Mucosa of stomach (tissue), 1 donor: ENCODE measurements at regions not wholly inside any gene's neighbourhood (a gene's known extent, or its start where the extent isn't known, plus 50 kb on each side); places are given as distances from the start of the nearest gene placed in this dataset.

Experiments
- H3K27me3 ChIP-seq: one replicate; pipeline ENCODE4 v1.7.0; 2013; ENCODE audit warnings: mild to moderate bottlenecking, low read length; ENCODE audit not compliant: control insufficient read depth, insufficient read depth
- H3K36me3 ChIP-seq: one replicate; pipeline ENCODE4 v1.7.0; 2013; ENCODE audit warnings: low read length; ENCODE audit not compliant: control insufficient read depth, insufficient read depth
- H3K4me1 ChIP-seq: one replicate; pipeline ENCODE4 v1.7.0; 2013; ENCODE audit warnings: mild to moderate bottlenecking, low read length; ENCODE audit not compliant: control insufficient read depth, insufficient read depth
- H3K4me3 ChIP-seq: one replicate; pipeline ENCODE4 v1.7.0; 2013; ENCODE audit warnings: low read length
- H3K9ac ChIP-seq: one replicate; pipeline ENCODE4 v1.7.0; 2013; ENCODE audit warnings: mild to moderate bottlenecking, low read length, moderate library complexity
- H3K9me3 ChIP-seq: one replicate; pipeline ENCODE4 v1.7.0; 2013; ENCODE audit warnings: mild to moderate bottlenecking, low read length, moderate library complexity; ENCODE audit not compliant: control insufficient read depth
- donor health status: Pancreatic carcinoma.

DNA sequence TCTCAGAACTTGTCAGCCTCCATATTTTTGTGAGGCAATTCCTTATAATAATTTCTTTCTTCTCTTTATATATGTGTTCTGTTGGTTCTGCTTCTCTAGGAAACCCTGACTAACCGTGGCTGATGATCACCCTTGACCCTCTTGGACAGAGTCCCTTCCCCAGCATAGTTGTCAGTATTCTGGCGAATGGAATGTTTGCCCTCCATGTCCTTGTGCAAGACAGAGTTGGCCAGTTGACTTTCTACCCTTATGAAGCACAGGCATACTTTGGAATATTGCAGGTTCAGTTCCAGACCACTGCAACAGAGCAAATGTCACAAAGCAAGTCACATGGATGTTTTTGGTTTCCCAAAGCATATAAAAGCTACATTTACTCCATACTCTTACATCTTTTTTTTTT is 297.7 kb upstream of the SHH start:
- Histone ChIP-seq H3K9me3 (no peaks in the 10 kb centered on the region), H3K4me3 (no peak overlapping the region), H3K36me3 (no peaks in the 10 kb centered on the region), H3K27me3 (no peaks in the 10 kb centered on the region), H3K4me1 (no peaks in the 10 kb centered on the region), H3K9ac (no peak overlapping the region)

DNA sequence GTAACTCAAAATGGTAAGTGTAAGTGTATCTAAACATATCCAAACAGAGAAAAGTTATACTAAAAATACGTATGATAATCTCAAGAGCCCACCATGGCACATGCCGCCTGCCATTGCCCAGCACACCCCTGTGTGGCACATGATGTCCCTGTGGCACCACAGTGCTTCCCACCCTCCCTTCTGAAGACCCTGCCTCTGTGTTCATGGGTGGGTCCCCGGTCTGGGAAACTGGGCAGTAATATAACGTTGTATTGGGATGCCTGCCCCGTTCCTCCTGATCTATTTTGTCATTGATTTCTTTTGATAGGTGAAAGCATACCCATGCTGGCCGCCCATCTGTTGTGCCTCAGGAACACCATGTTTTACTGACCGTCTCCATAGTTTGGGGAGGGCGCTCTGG is 296.8 kb upstream of the SHH start:
- Histone ChIP-seq H3K4me3 (no peak overlapping the region), H3K9ac (no peak overlapping the region), H3K9me3 (no peaks in the 10 kb centered on the region), H3K4me1 (no peaks in the 10 kb centered on the region), H3K36me3 (no peaks in the 10 kb centered on the region), H3K27me3 (no peaks in the 10 kb centered on the region)

DNA sequence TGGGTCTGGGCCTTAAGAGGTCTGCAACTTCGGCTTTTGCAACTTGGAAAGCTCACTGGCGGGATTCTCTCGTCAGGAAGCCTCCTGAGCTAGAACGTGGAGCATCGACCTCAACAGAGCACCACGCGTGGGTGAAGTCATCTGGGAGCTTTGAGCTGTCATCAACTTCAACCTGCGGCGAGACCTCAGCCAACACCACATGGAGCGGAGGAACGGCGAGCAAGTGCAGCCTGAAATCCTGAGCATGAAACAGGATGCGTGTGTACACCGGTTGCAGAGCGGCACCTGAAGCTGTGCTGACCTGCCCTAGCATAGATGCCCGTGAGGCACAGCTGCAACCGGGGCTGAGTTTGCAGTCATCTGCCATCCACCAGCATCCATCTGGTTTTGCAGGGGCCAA is 295.7 kb upstream of the SHH start:
- no peaks in the 10 kb centered on the region for H3K27me3 ChIP-seq
- no peak overlapping the region for H3K4me3 ChIP-seq
- H3K9ac ChIP-seq = no peak overlapping the region
- no peaks in the 10 kb centered on the region for H3K4me1 ChIP-seq
- H3K9me3 ChIP-seq = no peaks in the 10 kb centered on the region
- H3K36me3 ChIP-seq = no peaks in the 10 kb centered on the region

DNA sequence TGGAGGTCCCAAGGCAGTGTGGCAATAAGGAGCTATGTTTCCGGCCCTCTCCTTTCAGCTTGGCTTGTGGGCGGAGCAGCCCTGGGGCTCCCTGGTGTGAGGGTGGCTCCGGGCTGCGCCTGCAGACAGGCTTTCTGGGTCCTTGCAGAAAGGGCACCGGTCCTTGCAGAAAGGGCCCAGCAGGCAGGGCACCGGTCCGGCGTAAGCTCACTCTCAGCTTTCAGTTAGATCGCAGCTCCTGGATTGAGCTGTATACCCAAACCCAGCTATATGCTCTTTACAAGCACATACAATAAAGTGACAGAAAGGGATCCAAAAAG is 293.8 kb upstream of the SHH start:
- Histone ChIP-seq H3K4me1 (no peaks in the 10 kb centered on the region), H3K9me3 (no peaks in the 10 kb centered on the region), H3K4me3 (no peak overlapping the region), H3K27me3 (no peaks in the 10 kb centered on the region), H3K36me3 (no peaks in the 10 kb centered on the region), H3K9ac (no peak overlapping the region)

DNA sequence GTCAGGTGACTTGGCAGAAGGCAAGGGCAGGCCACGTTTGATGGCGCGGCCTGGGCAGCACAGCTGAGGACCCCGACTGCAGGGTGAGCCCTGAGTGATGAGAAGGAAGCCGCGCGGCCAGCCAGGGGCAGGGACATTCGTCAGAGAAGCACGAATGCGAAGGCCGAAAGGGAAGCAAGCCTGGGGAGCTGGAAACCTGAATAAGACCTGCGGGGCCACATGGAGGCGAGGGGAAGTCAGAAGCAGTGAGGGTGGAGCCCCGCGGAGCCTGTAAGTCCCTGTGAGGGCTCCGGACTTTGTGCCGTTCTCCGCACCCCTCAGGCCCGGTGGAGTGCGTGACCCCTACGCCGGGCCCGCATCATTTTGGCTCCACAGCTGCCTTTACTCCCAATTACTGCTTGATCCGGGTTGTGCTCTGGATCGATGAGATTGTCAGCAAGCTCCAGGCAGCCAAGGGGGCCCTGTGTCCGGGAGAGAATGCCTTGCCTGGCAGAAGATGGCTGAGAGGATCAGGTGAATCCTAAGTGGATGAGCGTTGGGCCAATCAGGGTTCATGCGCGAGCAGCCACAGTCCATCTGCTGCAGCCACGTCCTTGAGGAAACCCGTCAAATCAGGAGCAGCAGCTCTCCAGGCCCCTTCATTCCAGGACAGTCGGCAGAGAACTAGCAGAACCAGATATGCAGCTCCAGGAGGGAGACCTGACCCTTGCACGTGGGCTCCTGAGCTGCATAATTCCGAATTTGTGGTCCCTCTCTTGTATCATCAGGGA is 293.3 kb upstream of the SHH start:
- Histone ChIP-seq H3K4me1 (no peaks in the 10 kb centered on the region), H3K27me3 (no peaks in the 10 kb centered on the region), H3K4me3 (no peak overlapping the region), H3K9ac (no peak overlapping the region), H3K9me3 (no peaks in the 10 kb centered on the region), H3K36me3 (no peaks in the 10 kb centered on the region)

DNA sequence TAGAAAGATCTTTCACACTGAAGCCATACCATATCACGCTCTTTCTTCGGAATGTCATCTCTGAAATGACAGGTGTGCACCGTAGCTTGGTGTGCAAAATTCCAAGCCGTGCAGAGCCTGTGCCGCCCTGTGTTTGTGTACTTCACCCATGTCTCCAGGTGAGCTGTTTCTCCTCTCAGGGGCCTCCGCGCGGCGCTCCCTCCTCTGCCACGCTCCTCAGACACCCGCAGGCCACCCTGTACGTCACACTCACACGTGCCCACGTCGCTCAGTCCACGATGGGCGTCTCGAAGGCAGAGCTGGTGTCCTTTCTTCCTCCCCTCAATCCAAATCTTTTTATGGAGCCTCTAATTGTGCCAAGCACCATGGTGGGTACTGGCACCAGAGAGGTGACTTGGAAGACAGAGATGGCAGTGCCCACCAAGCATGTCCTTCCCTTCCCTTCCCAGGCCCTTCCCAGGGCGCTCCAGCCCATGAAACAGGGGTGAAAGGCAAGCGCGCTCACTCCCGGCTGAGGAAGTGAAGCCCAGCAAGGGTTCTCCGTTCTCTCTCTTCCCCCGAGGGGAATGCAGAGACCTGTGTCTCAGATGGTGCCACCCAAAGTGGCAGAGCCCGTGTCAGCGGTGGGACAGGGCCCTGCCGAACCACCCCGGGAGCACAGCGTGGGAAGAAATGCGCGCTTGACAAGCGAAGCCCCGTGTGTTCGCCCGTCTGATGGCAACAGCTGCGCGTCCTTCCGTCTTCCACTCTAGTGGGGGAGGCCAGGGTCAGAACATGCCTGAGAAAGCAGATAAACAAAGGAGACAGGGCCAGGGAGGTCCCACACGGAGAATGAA is 292.5 kb upstream of the SHH start:
- no peaks in the 10 kb centered on the region for H3K27me3 ChIP-seq

DNA sequence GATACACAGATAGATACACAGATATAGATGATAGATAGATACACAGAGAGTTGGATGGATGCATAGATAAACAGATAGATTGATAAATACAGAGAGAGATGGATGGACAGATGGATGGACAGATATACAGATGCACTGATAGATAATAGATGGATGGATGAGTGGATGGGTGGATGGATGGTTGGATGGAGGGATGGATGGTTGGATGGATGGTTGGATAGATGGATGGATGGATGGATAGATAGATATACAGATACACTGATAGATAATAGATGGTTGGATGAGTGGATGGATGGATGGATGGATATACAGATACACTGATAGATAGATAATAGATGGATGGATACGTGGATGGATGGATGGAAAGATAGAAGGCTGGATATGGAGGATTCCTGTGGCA is 290.0 kb upstream of the SHH start:
- H3K9ac ChIP-seq = no peak overlapping the region
- no peak overlapping the region for H3K4me3 ChIP-seq
- H3K9me3 ChIP-seq = no peaks in the 10 kb centered on the region
- no peaks in the 10 kb centered on the region for H3K36me3 ChIP-seq
- no peaks in the 10 kb centered on the region for H3K27me3 ChIP-seq
- no peaks in the 10 kb centered on the region for H3K4me1 ChIP-seq

More for the DNA sequence above, 292.5 kb upstream of the SHH start:
- Histone ChIP-seq H3K36me3 (no peaks in the 10 kb centered on the region), H3K9me3 (no peaks in the 10 kb centered on the region), H3K9ac (no peak overlapping the region), H3K4me3 (no peak overlapping the region), H3K4me1 (no peaks in the 10 kb centered on the region)

DNA sequence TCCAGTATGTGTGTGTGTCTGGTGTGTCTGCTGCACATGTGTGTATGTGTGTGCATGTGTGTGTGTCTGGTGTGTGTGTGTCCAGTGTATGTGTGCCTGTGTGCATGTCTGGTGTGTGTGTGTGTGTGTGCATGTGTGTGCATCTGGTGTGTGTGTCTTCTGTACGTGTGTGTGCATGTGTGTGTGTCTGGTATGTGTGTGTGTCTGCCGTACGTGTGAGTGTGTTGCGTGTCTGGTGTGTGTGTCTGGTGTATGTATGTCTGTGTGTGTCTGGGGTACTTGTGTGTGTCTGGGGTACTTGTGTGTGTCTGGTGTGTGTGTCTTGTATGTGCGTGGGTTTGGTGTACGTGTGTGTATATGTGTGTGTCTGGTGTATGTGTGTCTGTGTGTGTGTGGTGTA is 289.1 kb upstream of the SHH start:
- no peak overlapping the region for H3K4me3 ChIP-seq
- H3K27me3 ChIP-seq = no peaks in the 10 kb centered on the region
- H3K9me3 ChIP-seq = no peaks in the 10 kb centered on the region
- no peaks in the 10 kb centered on the region for H3K36me3 ChIP-seq
- no peaks in the 10 kb centered on the region for H3K4me1 ChIP-seq
- H3K9ac ChIP-seq = no peak overlapping the region

DNA sequence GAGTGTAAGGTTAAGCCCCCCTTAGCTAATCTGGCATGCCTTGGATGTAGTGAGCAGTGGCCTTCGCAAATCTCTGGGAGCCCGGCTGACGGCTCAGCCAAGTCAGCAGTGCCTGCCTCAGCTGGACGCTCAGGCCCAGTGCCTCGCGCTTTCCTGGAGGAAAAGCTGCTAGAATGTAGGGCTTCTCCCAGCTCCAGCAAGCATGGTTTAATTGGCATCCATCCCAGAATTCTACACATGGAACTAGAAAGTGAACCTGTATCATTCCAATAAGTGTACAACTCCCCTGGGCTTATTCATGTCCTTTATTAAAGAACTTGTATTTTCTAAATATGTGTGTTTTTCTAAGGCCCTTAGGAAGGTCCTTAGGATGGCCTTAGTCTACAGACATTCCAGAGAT is 287.8 kb upstream of the SHH start:
- Histone ChIP-seq H3K9me3 (no peaks in the 10 kb centered on the region), H3K4me3 (no peak overlapping the region), H3K36me3 (no peaks in the 10 kb centered on the region), H3K4me1 (no peaks in the 10 kb centered on the region), H3K9ac (no peak overlapping the region), H3K27me3 (no peaks in the 10 kb centered on the region)

DNA sequence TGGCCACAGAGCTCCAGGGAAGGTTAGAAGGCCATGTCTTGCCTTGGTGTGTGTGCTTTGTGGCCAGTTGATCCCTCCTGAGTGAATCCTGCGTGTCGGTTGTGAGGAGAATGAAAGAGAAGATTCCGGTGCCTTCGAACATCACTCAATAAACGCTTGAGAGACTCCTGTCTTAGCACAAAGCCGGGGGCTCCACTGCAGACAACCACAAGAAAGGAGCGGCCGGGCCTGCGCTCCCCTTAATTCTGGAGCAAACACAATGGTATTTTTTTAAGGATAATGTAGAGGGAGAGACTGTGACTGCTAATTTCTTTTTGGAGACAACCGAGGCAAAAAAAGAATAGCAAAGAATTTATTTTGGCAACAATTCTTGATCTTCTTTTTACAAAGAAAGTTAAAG is 286.8 kb upstream of the SHH start:
- Histone ChIP-seq H3K27me3 (no peaks in the 10 kb centered on the region), H3K9me3 (no peaks in the 10 kb centered on the region), H3K4me3 (no peak overlapping the region), H3K36me3 (no peaks in the 10 kb centered on the region), H3K4me1 (no peaks in the 10 kb centered on the region), H3K9ac (no peak overlapping the region)

DNA sequence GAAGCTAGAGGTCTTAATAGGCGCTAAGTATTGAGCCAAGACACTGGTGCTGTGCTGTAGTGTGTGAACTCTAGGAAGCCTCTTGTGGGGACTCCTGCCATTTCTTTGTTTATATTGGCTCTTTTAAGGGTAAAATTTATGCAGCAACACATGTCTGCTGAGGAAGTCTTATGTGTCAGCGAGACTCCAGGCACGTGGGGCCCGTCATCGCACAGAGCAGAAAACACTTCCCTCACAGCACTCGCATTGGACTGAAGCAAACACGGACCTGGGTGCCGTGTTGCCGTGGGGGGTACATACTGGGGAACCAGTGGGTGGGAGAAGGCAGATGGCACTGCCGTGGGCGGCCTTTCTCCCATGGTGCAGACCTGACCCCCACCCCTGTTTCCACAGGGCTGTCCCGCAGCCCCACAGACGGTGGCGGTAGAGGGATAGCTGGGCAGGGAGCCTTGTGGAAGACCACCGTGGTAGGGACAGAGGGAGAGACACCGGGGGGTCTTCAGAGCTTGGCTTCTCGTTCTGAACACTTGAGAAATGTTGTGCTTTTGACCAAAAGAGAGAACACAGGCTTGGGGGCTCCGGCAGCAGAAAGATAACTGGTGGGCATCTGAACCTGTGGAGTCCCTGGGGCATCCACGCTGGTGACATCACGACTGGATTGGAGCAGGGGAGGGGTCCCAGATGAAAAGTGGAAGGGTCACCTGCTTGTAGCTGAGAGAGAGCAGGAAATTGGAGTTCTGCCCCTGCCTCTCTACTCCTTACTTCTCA is 284.7 kb upstream of the SHH start:
- Histone ChIP-seq H3K36me3 (no peaks in the 10 kb centered on the region), H3K4me3 (no peak overlapping the region), H3K4me1 (no peaks in the 10 kb centered on the region), H3K9me3 (no peaks in the 10 kb centered on the region), H3K27me3 (no peaks in the 10 kb centered on the region), H3K9ac (no peak overlapping the region)

DNA sequence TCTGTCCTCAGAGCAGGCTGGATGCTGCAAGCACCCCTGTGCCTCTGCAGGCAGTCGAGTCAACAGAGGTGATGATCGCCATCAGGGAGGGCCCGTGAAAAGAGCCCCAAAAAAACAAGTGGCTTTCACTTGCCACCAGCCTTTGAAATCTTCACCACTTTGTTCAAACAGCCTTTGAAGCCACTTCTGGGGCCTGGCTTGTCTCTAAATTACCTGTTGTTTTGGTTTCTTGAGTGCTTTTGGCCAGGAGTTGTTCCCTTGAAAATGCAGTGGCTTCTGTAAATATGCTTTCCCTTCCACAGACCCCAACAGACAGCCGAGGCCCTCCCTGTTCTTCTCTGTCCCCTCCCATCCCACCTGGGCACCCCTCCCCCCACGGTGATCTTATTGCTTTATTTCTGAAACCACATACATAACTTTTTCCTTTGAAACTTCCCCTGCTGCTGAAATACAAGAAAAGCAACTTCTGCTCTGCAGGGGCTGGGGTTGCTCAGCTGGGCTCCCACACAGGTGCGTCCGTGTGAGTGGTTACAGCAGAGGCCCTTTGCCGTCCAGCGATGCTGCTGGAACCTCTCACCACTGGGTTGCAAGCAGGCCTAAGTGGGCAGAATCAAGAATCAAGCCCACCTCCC is 283.8 kb upstream of the SHH start:
- no peak overlapping the region for H3K4me3 ChIP-seq
- no peaks in the 10 kb centered on the region for H3K27me3 ChIP-seq

More for the DNA sequence above, 283.8 kb upstream of the SHH start:
- no peaks in the 10 kb centered on the region for H3K9me3 ChIP-seq
- no peak overlapping the region for H3K9ac ChIP-seq
- no peaks in the 10 kb centered on the region for H3K36me3 ChIP-seq
- no peaks in the 10 kb centered on the region for H3K4me1 ChIP-seq
